Suprapubic skin (tissue), 3 donors: ENCODE measurements at regions not wholly inside any gene's neighbourhood (a gene's known extent, or its start where the extent isn't known, plus 50 kb on each side); places are given as distances from the start of the nearest gene placed in this dataset.
"Not testable (repeated sequence)": the region's sequence is repeated elsewhere in the genome, so short reads cannot be mapped to it uniquely, and the experiment has no call there.

Experiments used
- CTCF ChIP-seq, 2 donors: fragments of 200-600 bp in 1 of 2; fragments of 450-650 bp in 1 of 2; sonication (generic) in 1 of 2; IDR thresholded peaks; one replicate each; pipeline ENCODE4 v1.5.1; 2016 to 2019; ENCODE audit warnings: antibody characterized with exemption in 2 of 2, mild to moderate bottlenecking in 1 of 2, moderate library complexity in 1 of 2
- EP300 ChIP-seq: sonication (generic); formaldehyde crosslinking; IDR thresholded peaks from one replicate; pipeline ENCODE4 v1.6.1; 2017; ENCODE audit warnings: antibody characterized with exemption

- not testable (repeated sequence) for TF ChIP-seq EP300; CTCF (IDR thresholded peaks at IDR 0.05)
Measured at GRCh38 chr7:25700141-25700540, 451.9 kb upstream of the NFE2L3 start.
